GM12891 (cell line): ENCODE measurements at regions not wholly inside any gene's neighbourhood (a gene's known extent, or its start where the extent isn't known, plus 50 kb on each side); places are given as distances from the start of the nearest gene placed in this dataset.

Experiments
- POLR2A ChIP-seq: IDR thresholded peaks from 2 replicates; pipeline ENCODE4 v1.6.1; 2011; ENCODE audit warnings: low read depth, low read length, control low read depth
- POLR2AphosphoS5 ChIP-seq: IDR thresholded peaks from 2 replicates; pipeline ENCODE4 v1.6.1; 2011; ENCODE audit warnings: low read depth, low read length, control low read depth
- SPI1 ChIP-seq: IDR thresholded peaks from 2 replicates; pipeline ENCODE4 v1.6.1; 2011; ENCODE audit warnings: low read depth, low read length, control low read depth

DNA sequence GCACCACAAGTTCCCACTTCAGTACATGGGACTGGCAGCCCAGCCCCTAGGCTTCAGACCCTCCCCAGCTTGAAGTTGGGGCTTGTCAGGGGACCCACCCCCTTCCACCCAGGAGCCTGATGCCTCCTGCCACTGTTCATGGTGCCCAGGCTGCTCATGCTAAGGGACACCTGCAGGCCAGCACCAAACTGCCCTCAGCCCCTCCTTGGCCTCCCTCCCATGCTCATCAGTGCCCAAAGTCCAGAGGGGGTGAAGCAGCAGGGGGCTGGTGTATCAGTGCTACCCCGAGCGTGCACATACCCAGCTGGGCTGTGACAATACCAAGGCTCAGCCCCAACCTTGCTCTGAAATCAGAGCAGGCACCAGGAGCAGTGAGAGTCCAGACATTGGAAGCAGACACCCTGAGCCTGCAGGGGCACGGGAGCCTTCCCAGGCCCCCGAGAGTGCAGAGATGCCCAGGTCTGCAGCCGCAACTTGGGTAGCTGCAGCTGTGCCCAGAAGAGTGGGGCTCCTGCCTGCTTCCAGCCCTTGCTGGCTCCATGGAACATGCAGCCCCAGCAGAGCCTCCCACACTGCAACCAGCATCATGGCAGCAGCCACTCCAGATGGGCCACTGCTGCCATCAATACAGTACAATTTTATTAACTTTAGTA, 79.0 kb downstream of the MTERF1 start:
- no peak for TF ChIP-seq POLR2AphosphoS5
- TF ChIP-seq POLR2A: no peak
- TF ChIP-seq SPI1: no peak
